ENCODE measurements at regions not wholly inside any gene's neighbourhood (a gene's known extent, or its start where the extent isn't known, plus 50 kb on each side); places are given as distances from the start of the nearest gene placed in this dataset.
"Not testable (repeated sequence)": the region's sequence is repeated elsewhere in the genome, so short reads cannot be mapped to it uniquely, and the experiment has no call there.

GRCh38 chr2:51299370-51299769 lies 267.4 kb upstream of the NRXN1 start:
- Mint-ChIP-seq H3K9me3 (peaks cover 7% of the 10 kb centered on the region), H3K4me3 (no peak overlapping the region), H3K36me3 (ENCODE audit: low read depth) (no peaks in the 10 kb centered on the region), H3K27ac (no peak overlapping the region), H3K4me1 (ENCODE audit: low read depth) (no peaks in the 10 kb centered on the region), H3K27me3 (ENCODE audit: low read depth) (no peaks in the 10 kb centered on the region)
- no peak for DNase-seq (ENCODE audit: low spot score)

- no peak overlapping the region for H3K27ac Mint-ChIP-seq
- DNase-seq (ENCODE audit: low spot score), result no peak
- no peaks in the 10 kb centered on the region for H3K36me3 Mint-ChIP-seq (ENCODE audit: low read depth)
- no peak overlapping the region for H3K4me3 Mint-ChIP-seq
- no peaks in the 10 kb centered on the region for H3K27me3 Mint-ChIP-seq (ENCODE audit: low read depth)
- H3K9me3 Mint-ChIP-seq, result peaks cover 15% of the 10 kb centered on the region
- no peaks in the 10 kb centered on the region for H3K4me1 Mint-ChIP-seq (ENCODE audit: low read depth)
These were observed 265.6 kb upstream of the NRXN1 start for GRCh38 chr2:51297488-51297887.

- Mint-ChIP-seq H3K36me3 (ENCODE audit: low read depth) (no peaks in the 10 kb centered on the region), H3K4me1 (ENCODE audit: low read depth) (no peaks in the 10 kb centered on the region), H3K27me3 (ENCODE audit: low read depth) (no peaks in the 10 kb centered on the region)
These were observed 261.8 kb upstream of the NRXN1 start for GRCh38 chr2:51293566-51294200.

GRCh38 chr2:51291762-51292551 lies 260.0 kb upstream of the NRXN1 start:
- H3K36me3 Mint-ChIP-seq (ENCODE audit: low read depth), result no peaks in the 10 kb centered on the region
- no peaks in the 10 kb centered on the region for H3K4me1 Mint-ChIP-seq (ENCODE audit: low read depth)
- no peaks in the 10 kb centered on the region for H3K27me3 Mint-ChIP-seq (ENCODE audit: low read depth)
- no peak overlapping the region for H3K4me3 Mint-ChIP-seq
- DNase-seq (ENCODE audit: low spot score), result no peak
- H3K27ac Mint-ChIP-seq, result no peak overlapping the region
- peaks cover 27% of the 10 kb centered on the region for H3K9me3 Mint-ChIP-seq

More at GRCh38 chr2:51293566-51294200, 261.8 kb upstream of the NRXN1 start:
- DNase-seq (ENCODE audit: low spot score), result no peak
- H3K4me3 Mint-ChIP-seq, result no peak overlapping the region
- peaks cover 27% of the 10 kb centered on the region for H3K9me3 Mint-ChIP-seq
- no peak overlapping the region for H3K27ac Mint-ChIP-seq

GRCh38 chr2:51290725-51291124 lies 258.8 kb upstream of the NRXN1 start:
- H3K27me3 Mint-ChIP-seq (ENCODE audit: low read depth), result no peaks in the 10 kb centered on the region
- H3K4me3 Mint-ChIP-seq, result no peak overlapping the region
- H3K9me3 Mint-ChIP-seq, result peaks cover 37% of the 10 kb centered on the region
- no peaks in the 10 kb centered on the region for H3K4me1 Mint-ChIP-seq (ENCODE audit: low read depth)
- no peaks in the 10 kb centered on the region for H3K36me3 Mint-ChIP-seq (ENCODE audit: low read depth)
- H3K27ac Mint-ChIP-seq, result no peak overlapping the region
- DNase-seq (ENCODE audit: low spot score), result no peak

- Mint-ChIP-seq H3K27me3 (ENCODE audit: low read depth) (no peaks in the 10 kb centered on the region), H3K36me3 (ENCODE audit: low read depth) (no peaks in the 10 kb centered on the region), H3K27ac (no peak overlapping the region), H3K4me3 (no peak overlapping the region), H3K9me3 (peaks cover 37% of the 10 kb centered on the region), H3K4me1 (ENCODE audit: low read depth) (no peaks in the 10 kb centered on the region)
- no peak for DNase-seq (ENCODE audit: low spot score)
These were observed 257.1 kb upstream of the NRXN1 start for GRCh38 chr2:51289045-51289444.

GRCh38 chr2:51268191-51268590 lies 236.3 kb upstream of the NRXN1 start:
- Mint-ChIP-seq H3K36me3 (ENCODE audit: low read depth) (no peaks in the 10 kb centered on the region), H3K27me3 (ENCODE audit: low read depth) (no peaks in the 10 kb centered on the region), H3K9me3 (peaks cover 15% of the 10 kb centered on the region), H3K4me3 (no peak overlapping the region), H3K4me1 (ENCODE audit: low read depth) (no peaks in the 10 kb centered on the region), H3K27ac (no peak overlapping the region)
- no peak for DNase-seq (ENCODE audit: low spot score)

- no peak overlapping the region for H3K27ac Mint-ChIP-seq
- no peaks in the 10 kb centered on the region for H3K27me3 Mint-ChIP-seq (ENCODE audit: low read depth)
- peaks cover 14% of the 10 kb centered on the region for H3K9me3 Mint-ChIP-seq
- no peaks in the 10 kb centered on the region for H3K4me1 Mint-ChIP-seq (ENCODE audit: low read depth)
- no peak overlapping the region for H3K4me3 Mint-ChIP-seq
- DNase-seq (ENCODE audit: low spot score), result no peak
- H3K36me3 Mint-ChIP-seq (ENCODE audit: low read depth), result no peaks in the 10 kb centered on the region
These were observed 233.6 kb upstream of the NRXN1 start for GRCh38 chr2:51265539-51265938.

GRCh38 chr2:51263951-51264350 lies 232.0 kb upstream of the NRXN1 start:
- Mint-ChIP-seq H3K27me3 (ENCODE audit: low read depth) (no peaks in the 10 kb centered on the region), H3K36me3 (ENCODE audit: low read depth) (no peaks in the 10 kb centered on the region), H3K9me3 (peaks cover 18% of the 10 kb centered on the region), H3K4me3 (no peak overlapping the region), H3K27ac (no peak overlapping the region), H3K4me1 (ENCODE audit: low read depth) (no peaks in the 10 kb centered on the region)
- no peak for DNase-seq (ENCODE audit: low spot score)

- not testable (repeated sequence) for DNase-seq (ENCODE audit: low spot score); H3K27ac Mint-ChIP-seq; H3K27me3 Mint-ChIP-seq (ENCODE audit: low read depth); H3K4me3 Mint-ChIP-seq; H3K4me1 Mint-ChIP-seq (ENCODE audit: low read depth); H3K36me3 Mint-ChIP-seq (ENCODE audit: low read depth)
- peaks cover 23% of the 10 kb centered on the region for H3K9me3 Mint-ChIP-seq
These were observed 231.2 kb upstream of the NRXN1 start for GRCh38 chr2:51263101-51263500.

- DNase-seq (ENCODE audit: low spot score), result no peak
- Mint-ChIP-seq H3K4me3 (no peak overlapping the region), H3K27me3 (ENCODE audit: low read depth) (no peaks in the 10 kb centered on the region), H3K36me3 (ENCODE audit: low read depth) (no peaks in the 10 kb centered on the region), H3K4me1 (ENCODE audit: low read depth) (no peaks in the 10 kb centered on the region), H3K27ac (no peak overlapping the region), H3K9me3 (peaks cover 39% of the 10 kb centered on the region)
These were observed 226.4 kb upstream of the NRXN1 start for GRCh38 chr2:51258301-51258700.

GRCh38 chr2:51256736-51257135 lies 224.8 kb upstream of the NRXN1 start:
- Mint-ChIP-seq H3K4me3 (no peak overlapping the region), H3K9me3 (peaks cover 48% of the 10 kb centered on the region), H3K4me1 (ENCODE audit: low read depth) (no peaks in the 10 kb centered on the region), H3K36me3 (ENCODE audit: low read depth) (no peaks in the 10 kb centered on the region), H3K27ac (no peak overlapping the region), H3K27me3 (ENCODE audit: low read depth) (no peaks in the 10 kb centered on the region)
- DNase-seq (ENCODE audit: low spot score), result no peak

- H3K27ac Mint-ChIP-seq, result no peak overlapping the region
- H3K4me3 Mint-ChIP-seq, result no peak overlapping the region
- no peak for DNase-seq (ENCODE audit: low spot score)
- H3K27me3 Mint-ChIP-seq (ENCODE audit: low read depth), result no peaks in the 10 kb centered on the region
- H3K9me3 Mint-ChIP-seq, result peaks cover 23% of the 10 kb centered on the region
- H3K4me1 Mint-ChIP-seq (ENCODE audit: low read depth), result no peaks in the 10 kb centered on the region
- H3K36me3 Mint-ChIP-seq (ENCODE audit: low read depth), result no peaks in the 10 kb centered on the region
These were observed 219.4 kb upstream of the NRXN1 start for GRCh38 chr2:51251356-51251755.

- no peaks in the 10 kb centered on the region for H3K9me3 Mint-ChIP-seq
- H3K27ac Mint-ChIP-seq, result no peak overlapping the region
- no peak overlapping the region for H3K4me3 Mint-ChIP-seq
- no peaks in the 10 kb centered on the region for H3K4me1 Mint-ChIP-seq (ENCODE audit: low read depth)
- H3K36me3 Mint-ChIP-seq (ENCODE audit: low read depth), result no peaks in the 10 kb centered on the region
- no peaks in the 10 kb centered on the region for H3K27me3 Mint-ChIP-seq (ENCODE audit: low read depth)
- no peak for DNase-seq (ENCODE audit: low spot score)
These were observed 215.4 kb upstream of the NRXN1 start for GRCh38 chr2:51247252-51247805.
